K562 (cell line): ENCODE measurements at regions not wholly inside any gene's neighbourhood (a gene's known extent, or its start where the extent isn't known, plus 50 kb on each side); places are given as distances from the start of the nearest gene placed in this dataset.

Experiments
- AFF1 ChIP-seq, 2 experiments: fragments of 450-650 bp; IDR thresholded peaks; 2 replicates each; pipeline ENCODE4 v1.6.1; 2018; ENCODE audit warnings: mild to moderate bottlenecking in 2 of 2, low read depth in 1 of 2; ENCODE audit not compliant: partially characterized antibody in 2 of 2
- CCNT2 ChIP-seq: IDR thresholded peaks from 2 replicates; pipeline ENCODE4 v1.6.1; 2011; ENCODE audit warnings: borderline replicate concordance, low read depth, mild to moderate bottlenecking, moderate library complexity, mixed read lengths, low read length; ENCODE audit not compliant: insufficient read length; ENCODE audit errors: extremely low read depth
- CEBPZ ChIP-seq: fragments of 150-350 bp; IDR thresholded peaks from 2 replicates; pipeline ENCODE4 v1.6.1; 2014; ENCODE audit warnings: low read depth, mild to moderate bottlenecking, low read length, borderline replicate concordance
- PHB ChIP-seq: fragments of 250-450 bp; sonication (Bioruptor Pico); IDR thresholded peaks from 2 replicates; pipeline ENCODE4 v1.5.0; 2021
- SAP30 ChIP-seq: fragments of 200-600 bp; sonication (generic); IDR thresholded peaks from 2 replicates; pipeline ENCODE4 v1.6.1; 2012; ENCODE audit warnings: borderline replicate concordance, low read depth, mild to moderate bottlenecking, moderate library complexity, low read length, control low read depth, inconsistent platforms; ENCODE audit not compliant: insufficient read depth, poor library complexity, severe bottlenecking

GRCh38 chr10:2633630-2634029 is 433.7 kb upstream of the PFKP start (continued):
- no peak for TF ChIP-seq CEBPZ
- TF ChIP-seq CCNT2: no peak
- TF ChIP-seq SAP30: no peak
- TF ChIP-seq AFF1 (IDR thresholded peaks at IDR 0.05; ENCODE audit: low read depth in 1 of 2, partially characterized antibody in 2 of 2): no peak
- TF ChIP-seq PHB (CRISPR knock-in tag): no peak
